ENCODE measurements at regions not wholly inside any gene's neighbourhood (a gene's known extent, or its start where the extent isn't known, plus 50 kb on each side); places are given as distances from the start of the nearest gene placed in this dataset.

GRCh38 chr9:108383796-108384195 is 472.0 kb downstream of the ACTL7B start:
- no peaks in the 10 kb centered on the region for H3K9me2 ChIP-seq (replicated peaks; ENCODE audit: control insufficient read depth, low read length)
- TF ChIP-seq EZH2phosphoT487 (IDR thresholded peaks at IDR 0.05; ENCODE audit: borderline replicate concordance, low read length) (no peak), CTCF (IDR thresholded peaks at IDR 0.05; ENCODE audit: low read depth, low read length, poor library complexity, severe bottlenecking) (no peak)
- no peaks in the 10 kb centered on the region for H3K4me1 ChIP-seq (ENCODE audit: control insufficient read depth, low read length)

GRCh38 chr9:108382310-108382709 is 473.5 kb downstream of the ACTL7B start:
- no peak for TF ChIP-seq CTCF (IDR thresholded peaks at IDR 0.05; ENCODE audit: low read depth, low read length, poor library complexity, severe bottlenecking)
- TF ChIP-seq EZH2phosphoT487 (IDR thresholded peaks at IDR 0.05; ENCODE audit: borderline replicate concordance, low read length), result no peak

More at GRCh38 chr9:108383796-108384195, 472.0 kb downstream of the ACTL7B start:
- no peak overlapping the region for H3K4me2 ChIP-seq (ENCODE audit: low read length)
- H3K79me2 ChIP-seq (ENCODE audit: control insufficient read depth, low read length), result no peaks in the 10 kb centered on the region
- H4K20me1 ChIP-seq (ENCODE audit: control insufficient read depth, insufficient read depth, low read depth, low read length), result no peaks in the 10 kb centered on the region
- no peak overlapping the region for H3K27ac ChIP-seq (ENCODE audit: low read depth, low read length)
- H3K27me3 ChIP-seq (ENCODE audit: control insufficient read depth, low read length), result no peaks in the 10 kb centered on the region
- no peaks in the 10 kb centered on the region for H3K9me3 ChIP-seq (ENCODE audit: control insufficient read depth, insufficient read depth, low read length)
- no peak overlapping the region for H3K4me3 ChIP-seq (ENCODE audit: low read length)
- no peaks in the 10 kb centered on the region for H3F3A ChIP-seq (ENCODE audit: control insufficient read depth, insufficient read depth)
- H3K36me3 ChIP-seq (ENCODE audit: control insufficient read depth, low read length), result no peaks in the 10 kb centered on the region

GRCh38 chr9:108377881-108378280 is 477.9 kb downstream of the ACTL7B start:
- TF ChIP-seq EZH2phosphoT487 (IDR thresholded peaks at IDR 0.05; ENCODE audit: borderline replicate concordance, low read length), result no peak
- TF ChIP-seq CTCF (IDR thresholded peaks at IDR 0.05; ENCODE audit: low read depth, low read length, poor library complexity, severe bottlenecking), result no peak
- Histone ChIP-seq H3F3A (ENCODE audit: control insufficient read depth, insufficient read depth) (no peaks in the 10 kb centered on the region), H4K20me1 (ENCODE audit: control insufficient read depth, insufficient read depth, low read depth, low read length) (no peaks in the 10 kb centered on the region), H3K4me3 (ENCODE audit: low read length) (no peak overlapping the region), H3K27me3 (ENCODE audit: control insufficient read depth, low read length) (no peaks in the 10 kb centered on the region), H3K36me3 (ENCODE audit: control insufficient read depth, low read length) (no peaks in the 10 kb centered on the region), H3K9me3 (ENCODE audit: control insufficient read depth, insufficient read depth, low read length) (no peaks in the 10 kb centered on the region), H3K9me2 (replicated peaks; ENCODE audit: control insufficient read depth, low read length) (no peaks in the 10 kb centered on the region), H3K27ac (ENCODE audit: low read depth, low read length) (no peak overlapping the region), H3K79me2 (ENCODE audit: control insufficient read depth, low read length) (no peaks in the 10 kb centered on the region), H3K4me1 (ENCODE audit: control insufficient read depth, low read length) (no peaks in the 10 kb centered on the region), H3K4me2 (ENCODE audit: low read length) (no peak overlapping the region)

More at GRCh38 chr9:108382310-108382709, 473.5 kb downstream of the ACTL7B start:
- no peaks in the 10 kb centered on the region for H3K36me3 ChIP-seq (ENCODE audit: control insufficient read depth, low read length)
- H3F3A ChIP-seq (ENCODE audit: control insufficient read depth, insufficient read depth), result no peaks in the 10 kb centered on the region
- H3K79me2 ChIP-seq (ENCODE audit: control insufficient read depth, low read length), result no peaks in the 10 kb centered on the region
- no peaks in the 10 kb centered on the region for H3K27me3 ChIP-seq (ENCODE audit: control insufficient read depth, low read length)
- no peaks in the 10 kb centered on the region for H3K4me1 ChIP-seq (ENCODE audit: control insufficient read depth, low read length)
- no peak overlapping the region for H3K27ac ChIP-seq (ENCODE audit: low read depth, low read length)
- H3K9me2 ChIP-seq (replicated peaks; ENCODE audit: control insufficient read depth, low read length), result no peaks in the 10 kb centered on the region
- no peak overlapping the region for H3K4me2 ChIP-seq (ENCODE audit: low read length)
- H3K9me3 ChIP-seq (ENCODE audit: control insufficient read depth, insufficient read depth, low read length), result no peaks in the 10 kb centered on the region
- H4K20me1 ChIP-seq (ENCODE audit: control insufficient read depth, insufficient read depth, low read depth, low read length), result no peaks in the 10 kb centered on the region
- H3K4me3 ChIP-seq (ENCODE audit: low read length), result no peak overlapping the region
